ENCODE measurements at regions not wholly inside any gene's neighbourhood (a gene's known extent, or its start where the extent isn't known, plus 50 kb on each side); places are given as distances from the start of the nearest gene placed in this dataset.

DNA sequence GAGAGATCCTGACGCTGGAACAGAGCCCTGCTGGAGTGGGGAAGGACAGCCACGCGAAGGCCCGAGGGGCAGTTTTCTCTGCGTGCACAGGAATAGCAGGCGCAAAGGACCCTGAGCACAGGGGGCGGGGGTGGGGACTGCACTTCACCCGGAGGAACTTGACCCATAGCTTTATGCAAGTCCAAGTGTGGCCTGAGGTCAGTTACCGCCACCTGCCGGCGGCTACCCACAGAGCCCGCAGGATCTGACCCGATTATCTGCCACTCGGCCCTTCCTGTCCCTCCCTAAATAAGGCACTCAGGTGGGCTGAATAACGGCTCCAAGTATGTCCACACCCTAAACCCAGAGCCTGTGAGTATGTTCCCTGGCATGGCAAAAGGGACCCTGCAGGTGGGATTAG is 65.4 kb upstream of the FCN1 start:
- TF ChIP-seq, protein P1, sequence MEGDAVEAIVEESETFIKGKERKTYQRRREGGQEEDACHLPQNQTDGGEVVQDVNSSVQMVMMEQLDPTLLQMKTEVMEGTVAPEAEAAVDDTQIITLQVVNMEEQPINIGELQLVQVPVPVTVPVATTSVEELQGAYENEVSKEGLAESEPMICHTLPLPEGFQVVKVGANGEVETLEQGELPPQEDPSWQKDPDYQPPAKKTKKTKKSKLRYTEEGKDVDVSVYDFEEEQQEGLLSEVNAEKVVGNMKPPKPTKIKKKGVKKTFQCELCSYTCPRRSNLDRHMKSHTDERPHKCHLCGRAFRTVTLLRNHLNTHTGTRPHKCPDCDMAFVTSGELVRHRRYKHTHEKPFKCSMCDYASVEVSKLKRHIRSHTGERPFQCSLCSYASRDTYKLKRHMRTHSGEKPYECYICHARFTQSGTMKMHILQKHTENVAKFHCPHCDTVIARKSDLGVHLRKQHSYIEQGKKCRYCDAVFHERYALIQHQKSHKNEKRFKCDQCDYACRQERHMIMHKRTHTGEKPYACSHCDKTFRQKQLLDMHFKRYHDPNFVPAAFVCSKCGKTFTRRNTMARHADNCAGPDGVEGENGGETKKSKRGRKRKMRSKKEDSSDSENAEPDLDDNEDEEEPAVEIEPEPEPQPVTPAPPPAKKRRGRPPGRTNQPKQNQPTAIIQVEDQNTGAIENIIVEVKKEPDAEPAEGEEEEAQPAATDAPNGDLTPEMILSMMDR (IDR thresholded peaks at IDR 0.05): peak; percentile 28
- TF ChIP-seq ZFX (IDR thresholded peaks at IDR 0.05; ENCODE audit: borderline replicate concordance): no peak

Data from 22Rv1 (cell line).